Calu3 (cell line): ENCODE measurements at regions not wholly inside any gene's neighbourhood (a gene's known extent, or its start where the extent isn't known, plus 50 kb on each side); places are given as distances from the start of the nearest gene placed in this dataset.
A peak's percentile ranks its signal among the peaks of the same experiment; 100 is the strongest.
"Not testable (repeated sequence)": the region's sequence is repeated elsewhere in the genome, so short reads cannot be mapped to it uniquely, and the experiment has no call there.

Source experiments
- BruUV-seq: library from RNA; stranded (reverse); fragments of 400-500 nt; replicated peaks from 2 replicates; lab custom pipeline; 2021; lab: Mats Ljungman, UMichigan
- CTCF ChIA-PET: fragments of 300-600 bp; sonication (Branson Sonifier 250); formaldehyde crosslinking; loops from one replicate; lab custom pipeline; 2022; ENCODE audit warnings: antibody characterized with exemption; lab: Charles Lee
- DNase-seq: peaks from one replicate; pipeline ENCODE4 v3.0.0; 2022
- H3K27ac Mint-ChIP-seq: one replicate; pipeline ENCODE4 v1.8.0; 2022; ENCODE audit warnings: mixed read lengths; ENCODE audit not compliant: unreplicated experiment
- H3K27me3 Mint-ChIP-seq: one replicate; pipeline ENCODE4 v1.8.0; 2022; ENCODE audit warnings: mixed read lengths; ENCODE audit not compliant: unreplicated experiment
- H3K36me3 Mint-ChIP-seq: one replicate; pipeline ENCODE4 v1.8.0; 2022; ENCODE audit warnings: mild to moderate bottlenecking, moderate library complexity, mixed read lengths; ENCODE audit not compliant: insufficient read depth, unreplicated experiment
- H3K4me1 Mint-ChIP-seq: one replicate; pipeline ENCODE4 v1.8.0; 2022; ENCODE audit warnings: mild to moderate bottlenecking, low read depth, mixed read lengths; ENCODE audit not compliant: unreplicated experiment
- H3K4me3 Mint-ChIP-seq: one replicate; pipeline ENCODE4 v1.8.0; 2022; ENCODE audit warnings: mild to moderate bottlenecking, low read depth, moderate library complexity, mixed read lengths; ENCODE audit not compliant: unreplicated experiment
- H3K9me3 Mint-ChIP-seq: one replicate; pipeline ENCODE4 v1.8.0; 2022; ENCODE audit warnings: low read depth, mixed read lengths; ENCODE audit not compliant: unreplicated experiment
- CTCF ChIP-seq: fragments of 200-600 bp; IDR thresholded peaks from one replicate; pipeline ENCODE4 v1.8.0; 2022; ENCODE audit warnings: antibody characterized with exemption; ENCODE audit not compliant: unreplicated experiment
- intact Hi-C: fragments of 100-400 bp; cut with micrococcal nuclease; formaldehyde crosslinking; loops from one replicate; pipeline ENCODE4 v1.10.0; 2022; ENCODE audit not compliant: unreplicated experiment

GRCh38 chr7:119096683-119097082, 872.2 kb downstream of the ANKRD7 start:
- no peak for DNase-seq
- no peak for TF ChIP-seq CTCF
- no TSS peak for BruUV-seq
- Mint-ChIP-seq H3K27ac (no peak overlapping the region), H3K4me1 (peaks cover 17% of the 10 kb centered on the region), H3K27me3 (no peaks in the 10 kb centered on the region), H3K4me3 (no peak overlapping the region), H3K9me3 (peaks cover 11% of the 10 kb centered on the region), H3K36me3 (no peaks in the 10 kb centered on the region)
- CTCF ChIA-PET: no interaction called here
- intact Hi-C loops: loop anchor here (10.0 kb wide), 1 partner anchor 1312 kb away; no protein-coding TSS in a partner anchor

- peaks cover 36% of the 10 kb centered on the region for H3K4me1 Mint-ChIP-seq
- H3K4me3 Mint-ChIP-seq, H3K27ac Mint-ChIP-seq, BruUV-seq, H3K9me3 Mint-ChIP-seq, H3K36me3 Mint-ChIP-seq, H3K27me3 Mint-ChIP-seq, CTCF ChIA-PET: not testable (repeated sequence)
- peak; percentile 39 for DNase-seq
- intact Hi-C loops: loop anchor here (5.0 kb wide), 1 partner anchor 77 kb away; no protein-coding TSS in a partner anchor
These were observed 876.2 kb downstream of the ANKRD7 start for GRCh38 chr7:119100611-119101258.

GRCh38 chr7:119102291-119102690, 877.8 kb downstream of the ANKRD7 start:
- Mint-ChIP-seq H3K4me3 (no peak overlapping the region), H3K36me3 (no peaks in the 10 kb centered on the region), H3K27ac (no peak overlapping the region), H3K9me3 (no peaks in the 10 kb centered on the region), H3K27me3 (no peaks in the 10 kb centered on the region), H3K4me1 (peaks cover 38% of the 10 kb centered on the region)
- no peak for TF ChIP-seq CTCF
- CTCF ChIA-PET: no interaction called here
- no peak for DNase-seq
- BruUV-seq: no TSS peak
- intact Hi-C loops: loop anchor here (5.0 kb wide), 1 partner anchor 75 kb away; no protein-coding TSS in a partner anchor

GRCh38 chr7:119105381-119105780, 880.9 kb downstream of the ANKRD7 start:
- Mint-ChIP-seq H3K36me3 (no peaks in the 10 kb centered on the region), H3K4me1 (peaks cover 33% of the 10 kb centered on the region), H3K27me3 (no peaks in the 10 kb centered on the region), H3K4me3 (no peak overlapping the region), H3K27ac (peak overlapping the region; percentile 23), H3K9me3 (no peaks in the 10 kb centered on the region)
- DNase-seq: no peak
- intact Hi-C loops: no loop called here
- no TSS peak for BruUV-seq
- CTCF ChIA-PET: no interaction called here
- TF ChIP-seq CTCF: no peak

- CTCF ChIA-PET: no interaction called here
- Mint-ChIP-seq H3K27ac (no peak overlapping the region), H3K27me3 (no peaks in the 10 kb centered on the region), H3K36me3 (no peaks in the 10 kb centered on the region), H3K4me3 (no peak overlapping the region), H3K9me3 (peaks cover 4% of the 10 kb centered on the region), H3K4me1 (no peaks in the 10 kb centered on the region)
- no peak for DNase-seq
- no TSS peak for BruUV-seq
- no peak for TF ChIP-seq CTCF
- intact Hi-C loops: no loop called here
These were observed 898.8 kb downstream of the ANKRD7 start for GRCh38 chr7:119123326-119123725.
